Activated CD4-positive, alpha-beta T cell treated with anti-CD3 and anti-CD28 coated beads, Interleukin-2, amount 50 U/mL, for 24 hours (primary cell): ENCODE measurements at regions not wholly inside any gene's neighbourhood (a gene's known extent, or its start where the extent isn't known, plus 50 kb on each side); places are given as distances from the start of the nearest gene placed in this dataset.

ENCODE experiments used
- DNase-seq, 2 donors: peaks; one replicate each; pipeline ENCODE4 v3.0.0-alpha.2; 2020; ENCODE audit warnings: low read depth in 1 of 2, low spot score in 1 of 2

DNA sequence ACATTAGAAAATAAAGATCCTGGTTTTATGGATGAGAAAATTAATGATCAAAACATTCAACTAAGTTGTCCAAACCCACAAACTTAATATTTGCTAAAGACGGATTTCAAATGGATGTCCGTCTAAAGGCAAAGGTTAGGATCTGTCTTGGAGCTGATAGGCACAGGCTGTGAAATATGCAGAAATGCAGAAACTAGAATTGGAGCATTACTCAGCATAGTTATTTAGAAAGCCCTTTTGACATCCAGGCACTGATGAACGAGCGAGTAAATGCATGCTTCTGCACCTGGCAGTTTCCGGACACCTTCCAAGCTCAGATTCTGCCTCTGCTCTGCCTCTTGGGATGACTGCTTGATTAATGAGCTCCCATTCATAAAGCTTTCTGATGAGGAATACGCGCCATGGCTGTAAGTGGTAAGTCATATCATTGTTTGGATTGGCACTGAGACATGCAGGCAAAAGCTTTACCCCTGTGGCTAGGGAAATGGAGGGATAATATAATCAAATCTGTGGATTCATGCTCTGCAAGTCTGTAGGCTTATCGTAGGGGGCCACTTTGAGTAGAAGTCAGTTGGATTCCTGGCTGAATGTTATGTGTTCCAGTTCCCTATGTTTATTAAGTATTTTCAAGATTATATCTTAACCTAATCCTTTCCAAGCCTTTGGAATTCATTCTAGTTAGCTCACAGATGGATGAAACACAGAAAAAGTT is 2176.3 kb upstream of the CELF4 start:
- DNase-seq: no peak

DNA sequence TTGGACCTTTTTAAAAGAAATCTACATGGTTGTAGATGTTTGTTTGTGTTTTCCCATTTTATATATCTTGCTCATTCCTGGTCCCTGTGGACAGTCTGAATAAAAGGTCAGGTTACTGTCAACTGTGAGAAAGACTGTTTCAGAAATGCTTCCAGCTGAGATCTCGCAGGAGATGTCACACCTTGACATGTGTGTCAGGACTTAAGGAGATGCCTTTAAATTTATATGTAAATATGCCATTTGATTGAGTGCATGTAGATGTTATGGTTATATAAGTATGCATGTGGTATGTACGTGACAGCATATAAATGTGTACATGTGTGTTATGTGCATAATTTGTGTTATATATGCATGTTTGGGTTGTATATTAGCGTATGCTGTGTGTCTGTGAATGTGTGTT is 2172.3 kb upstream of the CELF4 start:
- no peak for DNase-seq

DNA sequence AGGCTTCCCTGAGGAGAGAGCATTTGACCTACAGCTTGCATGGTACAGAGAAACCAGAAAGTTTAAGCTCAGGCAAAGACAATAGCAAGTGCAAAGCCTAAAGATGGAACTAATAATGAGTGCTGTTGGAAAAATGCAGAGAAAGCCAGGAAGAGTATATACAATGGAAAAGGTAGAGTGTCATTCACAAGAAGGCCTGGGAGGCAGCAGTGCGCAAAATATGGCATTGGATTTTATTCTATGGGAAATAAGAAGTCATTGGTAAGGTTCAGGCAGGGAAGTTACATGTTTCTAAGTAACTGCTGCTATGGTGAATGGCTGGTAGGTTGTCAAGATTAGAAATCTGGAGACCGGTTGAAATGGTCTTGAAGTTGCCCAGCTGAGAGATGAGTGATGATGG is 2167.3 kb upstream of the CELF4 start:
- no peak for DNase-seq

DNA sequence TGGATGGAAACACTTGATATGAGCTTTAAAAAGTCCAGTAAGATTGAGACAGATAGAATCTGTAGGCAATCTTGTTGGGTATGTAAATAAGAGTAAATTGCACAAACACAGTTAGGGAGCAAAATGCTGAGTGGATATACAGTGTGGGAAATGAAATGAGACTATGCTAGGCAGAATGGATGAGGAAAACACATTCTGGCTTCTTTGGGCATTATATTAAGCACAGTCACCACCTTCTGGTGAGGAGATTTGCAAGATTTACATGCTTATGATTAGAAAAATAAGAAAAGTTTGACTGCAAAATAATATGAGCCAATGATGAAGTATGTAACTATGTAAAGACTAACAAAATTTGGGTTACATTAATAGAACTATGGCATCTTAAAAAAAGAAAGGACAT is 2165.0 kb upstream of the CELF4 start:
- no peak for DNase-seq

DNA sequence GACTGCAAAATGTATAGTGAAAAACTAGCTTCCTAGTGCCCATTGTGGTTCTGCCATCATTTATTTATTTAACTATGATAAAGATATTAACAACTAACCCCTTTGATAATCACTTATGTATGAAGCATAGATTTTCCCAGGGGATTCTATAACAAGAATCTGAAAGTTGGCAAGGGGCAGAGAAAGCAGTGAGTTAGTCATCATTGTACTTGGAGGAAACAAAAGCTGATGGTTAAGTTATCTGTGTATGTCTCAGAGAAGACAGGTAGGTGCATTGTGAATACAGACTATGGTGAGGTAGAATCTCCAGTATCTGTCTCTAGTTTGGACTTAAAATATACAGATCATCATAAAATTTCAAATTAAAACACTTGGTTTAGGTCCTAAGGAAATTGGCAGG is 2159.1 kb upstream of the CELF4 start:
- no peak for DNase-seq

DNA sequence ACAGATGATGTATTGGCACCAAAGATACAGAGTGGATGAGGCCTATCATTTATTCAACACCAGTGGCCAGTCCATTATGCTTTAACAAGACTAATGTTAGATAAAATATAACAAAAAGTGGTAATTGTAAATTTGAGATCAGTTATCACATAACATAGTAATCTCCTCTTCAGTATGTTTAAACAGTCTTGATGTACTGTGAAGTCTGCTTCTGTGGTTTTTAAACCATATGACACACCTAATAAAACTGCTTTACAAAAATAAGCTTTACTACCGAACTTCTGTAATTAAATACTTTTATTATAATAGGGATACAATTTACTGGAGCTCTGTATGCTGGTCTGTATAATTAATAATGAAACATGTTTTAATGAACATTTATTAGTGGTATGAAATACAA is 2156.1 kb upstream of the CELF4 start:
- no peak for DNase-seq

DNA sequence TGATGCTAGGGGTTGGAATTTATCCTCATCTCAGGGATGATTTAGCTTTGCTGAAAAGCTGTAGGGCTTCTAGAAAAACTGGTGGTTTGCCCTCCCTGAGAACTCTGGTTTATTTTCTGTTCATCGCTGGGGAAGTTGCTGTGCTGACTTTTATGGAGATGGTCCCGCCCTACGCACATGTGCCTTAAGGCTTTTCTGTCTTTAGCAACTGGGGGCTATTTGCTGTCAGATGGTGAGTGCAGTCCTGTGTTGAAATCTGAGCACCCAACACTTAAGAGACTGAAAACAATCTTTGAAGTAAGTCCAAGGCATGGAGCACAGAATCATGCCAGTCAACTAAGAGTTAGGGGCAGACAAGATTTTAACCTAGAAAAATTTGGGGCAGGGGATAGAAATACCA is 2148.4 kb upstream of the CELF4 start:
- DNase-seq: no peak

DNA sequence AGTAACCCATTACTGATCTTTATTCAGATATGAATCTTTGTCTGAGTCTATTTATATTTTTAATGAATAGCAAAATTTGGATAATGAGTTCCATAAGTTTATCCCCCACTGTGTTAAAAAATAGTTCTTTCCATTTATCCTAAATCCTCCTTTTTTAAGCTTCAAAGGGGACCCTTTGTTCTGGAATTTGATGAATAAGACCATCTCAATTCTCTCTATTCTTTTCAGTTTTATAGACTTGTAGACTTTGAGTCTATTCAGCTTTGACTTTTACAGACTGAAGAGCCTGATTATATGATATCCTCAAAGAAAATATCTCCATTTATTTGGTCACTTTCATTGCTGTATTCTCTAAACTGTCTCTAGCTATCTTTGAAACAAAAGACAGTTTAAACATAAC is 2146.1 kb upstream of the CELF4 start:
- DNase-seq: no peak

DNA sequence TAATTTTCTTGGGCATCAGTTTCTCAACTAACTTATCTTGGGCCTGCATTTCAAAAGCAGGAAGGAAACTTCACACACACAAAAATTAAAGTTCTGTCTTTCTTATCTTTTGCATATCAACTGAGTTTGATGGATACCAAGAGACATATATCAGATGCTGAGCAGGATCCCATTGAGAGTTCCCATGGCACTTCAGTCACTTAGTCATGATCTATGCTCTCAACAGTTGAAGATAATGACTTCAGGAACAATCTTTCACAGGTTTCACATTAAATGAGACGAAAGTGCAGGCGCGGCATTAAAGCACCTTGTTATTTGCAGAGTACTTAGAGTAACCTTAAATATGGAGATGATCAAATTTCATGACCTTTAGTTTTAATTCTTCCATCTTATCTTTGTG is 2139.8 kb upstream of the CELF4 start:
- no peak for DNase-seq

DNA sequence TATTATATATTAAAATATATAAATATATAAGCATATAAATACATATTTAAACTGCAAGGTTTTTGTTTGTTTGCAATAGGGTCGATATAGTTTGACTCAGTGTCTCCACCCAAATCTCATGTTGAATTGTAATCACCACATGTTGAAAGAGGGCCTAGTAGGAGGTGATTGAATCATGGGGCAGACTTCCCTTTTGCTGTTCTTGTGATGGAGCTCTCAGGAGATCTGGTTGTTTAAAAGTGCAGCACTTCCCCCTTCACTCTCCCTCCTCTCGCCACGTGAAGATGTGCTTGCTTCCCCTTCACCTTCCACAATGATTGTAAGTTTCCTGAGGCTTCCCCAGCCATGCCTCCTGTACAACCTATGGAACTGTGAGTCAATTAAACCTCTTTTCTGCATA is 2137.3 kb upstream of the CELF4 start:
- no peak for DNase-seq

DNA sequence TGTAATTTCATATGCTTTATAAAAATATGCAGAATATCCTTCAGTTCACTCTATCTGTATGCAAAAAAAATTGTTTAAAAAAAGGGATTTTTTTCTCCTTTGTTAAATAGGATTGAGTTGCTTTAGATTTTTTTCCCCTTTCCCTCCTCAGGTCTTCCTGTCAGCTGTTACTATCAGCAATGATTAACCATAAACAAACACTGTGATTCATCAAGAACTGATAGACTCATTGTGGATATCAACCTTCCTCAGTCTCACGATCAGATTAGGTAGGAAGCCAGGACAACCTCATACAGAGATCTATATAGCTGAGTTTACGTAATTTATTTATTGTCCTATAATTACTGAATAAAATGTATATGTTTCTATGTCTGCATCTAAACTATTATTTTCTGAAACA is 2136.2 kb upstream of the CELF4 start:
- DNase-seq: no peak

DNA sequence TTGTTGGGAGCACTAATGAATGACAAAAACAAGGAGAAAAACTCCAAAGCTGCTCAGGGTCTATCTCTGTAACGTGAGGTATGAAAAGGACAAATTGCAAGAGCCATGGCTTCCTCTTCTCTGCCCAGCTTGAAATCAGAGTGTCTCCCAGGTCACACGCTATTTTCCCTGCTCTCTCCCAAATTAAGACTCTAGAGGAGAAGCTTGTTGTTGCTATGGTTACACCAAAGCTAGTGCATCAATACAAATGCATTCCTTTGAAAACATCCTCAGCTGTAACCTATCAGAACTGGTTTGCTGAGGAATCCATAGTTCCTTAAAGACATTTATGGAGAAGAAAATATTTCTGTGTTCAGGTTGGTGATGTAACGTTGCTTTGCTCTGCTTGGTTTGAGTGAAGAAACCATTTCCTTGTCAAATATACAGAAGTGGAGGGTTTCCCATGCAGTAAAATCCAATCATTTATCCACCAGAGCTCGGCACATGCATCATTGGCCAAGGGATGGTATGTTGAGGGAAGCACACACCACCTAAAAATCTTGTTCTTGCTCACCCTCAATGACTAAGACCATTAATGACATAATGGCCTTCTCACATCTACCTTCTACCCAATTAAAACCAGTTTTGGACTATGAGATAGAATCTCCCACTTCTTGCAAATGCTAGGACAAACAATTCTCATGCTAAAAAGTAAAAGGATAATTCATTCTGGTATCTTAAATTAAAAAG is 2135.6 kb upstream of the CELF4 start:
- no peak for DNase-seq

DNA sequence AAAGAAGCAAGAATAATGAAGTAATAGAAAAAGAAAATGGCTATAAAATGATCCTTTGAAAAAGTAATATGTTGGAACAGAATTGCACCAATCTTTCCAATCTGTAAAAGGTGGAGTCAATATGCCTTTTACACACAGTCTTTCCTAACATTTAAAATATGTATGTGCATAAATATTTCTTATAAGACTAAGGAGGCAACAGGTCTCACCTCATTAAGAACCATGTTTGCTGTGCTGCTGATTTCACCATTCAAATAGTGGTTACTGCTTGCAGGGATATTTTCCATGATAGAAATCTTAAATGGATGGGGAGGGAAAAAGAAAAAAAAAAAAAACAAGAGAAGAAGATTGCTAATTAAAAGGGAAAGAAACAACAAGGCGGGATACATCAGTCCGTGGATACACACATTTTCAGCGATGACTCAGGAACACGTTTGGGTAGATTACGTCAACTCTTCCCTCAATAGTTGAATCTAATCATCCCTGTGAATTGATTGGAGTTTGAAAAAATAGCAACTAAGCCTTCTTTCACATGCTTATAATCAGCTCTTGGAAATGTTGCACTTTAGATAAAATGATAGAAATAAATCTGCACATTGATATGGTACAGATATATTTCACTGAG is 2133.9 kb upstream of the CELF4 start:
- no peak for DNase-seq

DNA sequence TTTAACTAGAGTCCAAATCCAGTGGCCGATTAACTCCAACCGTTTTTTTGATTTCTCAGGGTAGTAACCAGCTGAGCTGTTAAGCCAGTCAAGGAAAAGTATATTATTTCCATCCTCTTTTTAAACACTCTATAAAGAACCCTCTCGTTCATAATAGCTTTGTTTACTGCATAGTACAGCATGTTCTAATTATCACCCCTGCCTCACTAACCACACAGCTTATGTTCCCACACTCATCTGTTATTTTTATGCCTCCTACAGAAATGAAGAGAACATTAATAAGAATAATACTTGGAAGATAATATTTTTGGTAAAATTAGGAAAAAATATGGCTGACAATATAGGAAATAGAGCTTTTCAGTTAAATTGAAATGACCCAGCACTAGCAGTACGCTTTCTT is 2132.8 kb upstream of the CELF4 start:
- DNase-seq: no peak

DNA sequence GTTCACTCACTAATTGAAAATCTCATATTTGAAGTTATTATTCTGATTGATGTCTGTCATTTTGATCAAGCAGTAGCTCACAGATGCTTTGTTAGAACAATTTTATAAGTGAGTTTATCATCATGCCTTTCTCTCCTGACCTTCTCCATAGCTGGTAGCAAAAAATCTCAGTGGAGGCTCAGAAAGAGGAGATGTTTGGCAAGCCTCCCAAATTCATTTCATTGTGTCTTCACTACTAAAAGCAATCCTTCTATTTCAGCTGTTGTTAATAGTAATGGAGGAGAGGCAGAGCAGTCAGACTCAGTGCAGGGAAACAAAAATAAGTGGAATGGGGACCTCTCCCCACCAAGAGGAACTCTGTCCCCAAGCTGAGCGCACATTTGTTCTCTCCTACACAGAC is 2127.8 kb upstream of the CELF4 start:
- DNase-seq: no peak

DNA sequence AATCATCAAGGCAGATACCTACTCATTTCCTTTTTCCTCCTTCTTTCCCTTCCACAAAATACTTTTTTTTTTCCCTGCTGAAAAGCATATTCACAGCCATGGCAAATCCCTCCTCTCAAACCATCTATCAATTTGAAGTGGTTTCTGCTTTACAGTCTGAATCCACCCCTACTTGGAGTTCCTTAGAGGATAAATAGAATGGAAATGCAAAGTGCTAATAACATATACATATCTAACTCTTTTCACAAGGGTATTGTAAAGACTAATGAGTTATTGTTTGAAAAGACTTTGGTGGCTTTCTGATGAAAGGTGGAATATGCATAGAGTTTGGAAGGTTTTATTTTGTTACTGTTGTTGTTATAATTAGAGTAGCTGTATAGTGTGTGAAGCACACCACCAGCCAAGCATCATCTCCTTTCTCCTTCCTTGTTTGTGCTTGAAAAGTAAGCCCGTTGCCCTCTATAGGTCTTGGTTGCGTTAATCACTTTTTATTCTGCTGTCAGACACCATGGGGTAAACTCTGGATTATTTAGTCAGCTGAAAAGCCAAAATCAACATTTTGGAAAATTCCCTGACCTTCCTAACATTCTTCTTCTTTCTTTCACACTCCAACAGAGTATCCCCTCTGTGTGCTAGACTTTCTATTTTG is 2126.9 kb upstream of the CELF4 start:
- no peak for DNase-seq

DNA sequence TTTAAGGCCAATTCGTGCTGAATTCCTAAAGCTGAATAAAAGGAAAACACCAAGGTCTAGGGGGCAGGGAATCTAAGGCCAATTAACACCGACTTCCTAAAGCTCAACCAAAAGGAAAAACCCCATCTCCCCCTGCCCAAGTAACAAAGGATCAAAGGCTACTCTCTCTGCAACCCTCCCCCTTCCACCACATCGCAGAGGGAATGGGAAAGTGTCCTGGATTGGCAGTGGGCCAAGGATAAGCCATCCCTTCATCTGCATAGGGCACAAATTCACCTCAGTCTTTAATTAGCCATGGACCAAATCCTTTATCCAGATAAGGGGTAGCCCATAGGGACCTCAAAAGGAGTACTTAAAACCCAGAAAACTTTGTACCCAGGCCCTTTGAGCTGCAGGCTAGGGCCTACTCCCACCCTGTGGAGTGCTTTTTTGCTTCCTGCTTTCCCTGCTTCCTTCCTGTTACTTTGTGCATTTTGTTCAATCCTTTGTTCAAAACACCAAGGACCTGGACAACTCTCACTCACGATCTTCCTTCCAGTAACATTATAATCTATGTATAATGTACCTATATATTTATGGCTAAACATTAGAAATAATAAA is 2119.8 kb upstream of the CELF4 start:
- no peak for DNase-seq

DNA sequence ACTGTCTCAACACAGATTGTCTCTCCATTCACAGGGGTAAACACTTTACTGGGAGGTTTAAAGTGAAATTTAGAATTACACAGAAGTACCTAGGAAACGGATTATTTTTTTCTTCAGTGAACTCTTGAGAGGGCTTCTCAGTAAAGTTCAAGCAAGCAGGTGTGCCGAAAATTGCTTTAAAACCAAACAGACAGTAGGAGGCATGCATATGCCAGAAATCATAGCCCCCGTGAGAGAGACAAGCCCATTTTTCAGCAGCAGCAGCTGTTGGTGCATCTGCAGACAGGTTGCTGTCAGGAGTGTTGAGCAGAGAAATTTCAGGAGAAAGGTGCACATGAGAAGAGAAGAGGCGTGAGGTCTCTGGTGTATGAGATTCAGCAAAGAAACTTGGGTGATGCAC is 2115.5 kb upstream of the CELF4 start:
- no peak for DNase-seq

DNA sequence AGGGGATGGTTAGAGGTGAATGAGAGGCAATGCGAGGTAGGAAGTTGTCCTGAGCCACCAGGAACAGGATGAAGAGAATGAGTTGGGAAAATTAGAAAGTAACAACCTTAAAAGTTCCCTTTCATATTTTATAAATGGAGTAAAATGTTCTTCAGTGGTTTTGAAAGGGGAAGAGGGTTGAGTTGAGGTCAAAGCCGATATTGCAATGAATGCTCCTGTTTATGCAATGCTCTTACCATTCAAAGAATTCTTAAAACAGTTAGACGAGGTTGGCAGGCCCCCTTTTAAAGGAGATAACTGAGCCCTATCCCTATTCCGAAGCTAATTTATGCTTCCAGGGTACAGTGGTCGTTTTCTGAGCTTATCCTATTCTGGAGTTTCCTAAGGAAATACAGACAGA is 2110.3 kb upstream of the CELF4 start:
- no peak for DNase-seq

DNA sequence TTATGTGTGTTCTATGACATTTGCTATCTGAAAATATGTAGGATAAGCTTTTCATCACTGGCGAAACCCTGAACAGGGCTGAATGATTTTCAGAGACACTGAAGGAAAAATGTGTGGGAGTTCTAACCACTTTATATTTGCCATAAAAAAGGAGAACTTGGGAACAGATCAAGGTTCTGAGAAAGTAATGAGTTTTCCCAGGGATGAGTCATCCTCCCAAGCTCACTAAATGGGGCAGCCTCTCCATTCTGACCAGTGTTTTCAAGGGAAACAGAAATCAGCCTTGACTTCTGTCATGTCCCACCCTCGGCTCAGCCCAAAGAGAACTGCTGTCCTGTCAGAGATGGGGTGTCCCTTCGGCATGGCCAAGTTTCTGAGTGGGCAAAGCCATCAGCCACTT is 2109.8 kb upstream of the CELF4 start:
- DNase-seq: no peak

DNA sequence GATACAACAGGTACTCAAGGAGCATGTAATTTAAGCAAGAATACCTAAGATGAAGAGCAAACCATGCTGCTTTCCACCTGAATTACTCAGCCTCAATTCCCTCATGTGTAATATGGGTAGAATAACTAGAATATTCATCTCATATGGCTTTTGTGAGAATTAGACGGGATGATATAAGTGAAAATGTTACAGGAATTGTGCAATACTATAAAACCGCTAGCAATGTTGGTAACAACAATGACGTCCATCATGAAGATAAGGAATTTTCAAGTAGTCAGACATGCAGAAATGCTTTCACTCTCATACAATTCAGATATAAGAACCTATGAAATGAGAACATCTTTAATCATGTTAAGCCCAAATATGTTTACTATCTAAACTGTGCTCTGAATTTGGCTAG is 2106.6 kb upstream of the CELF4 start:
- no peak for DNase-seq

DNA sequence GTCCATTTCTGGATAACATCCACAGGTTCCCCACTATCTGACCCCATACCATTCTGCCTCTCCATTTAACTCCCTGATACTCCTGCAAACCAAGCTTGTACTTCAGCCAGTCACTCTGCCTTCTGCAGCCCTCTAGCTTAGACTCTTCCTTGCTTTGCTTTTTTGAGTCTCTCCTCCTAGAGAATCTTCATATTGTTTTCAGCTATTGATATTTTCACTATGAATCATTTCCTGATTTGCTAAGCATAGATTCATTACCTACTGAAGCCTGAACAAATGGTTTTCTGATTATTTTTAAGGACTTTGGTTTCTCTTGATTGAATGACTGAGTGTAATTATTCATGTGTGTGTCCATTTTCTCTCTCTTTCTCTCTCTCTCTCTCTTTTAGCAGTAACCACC is 2102.3 kb upstream of the CELF4 start:
- no peak for DNase-seq
